SK-N-SH (cell line): ENCODE measurements at regions not wholly inside any gene's neighbourhood (a gene's known extent, or its start where the extent isn't known, plus 50 kb on each side); places are given as distances from the start of the nearest gene placed in this dataset.

ENCODE experiments used
- CTCF ChIA-PET: fragments of 300-600, 350-600 bp; formaldehyde crosslinking; extraction: SDS; loops from one replicate; lab custom pipeline; 2021; lab: Yijun Ruan, JAX
- POLR2A ChIA-PET: fragments of 350-600 bp; sonication (Branson Sonifier 250); formaldehyde crosslinking; extraction: SDS; loops from one replicate; lab custom pipeline; 2020; ENCODE audit warnings: antibody characterized with exemption, inconsistent platforms; lab: Yijun Ruan, JAX
- DNase-seq: peaks from one replicate; pipeline ENCODE4 v3.0.0; 2012
- H2AFZ ChIP-seq: fragments of 200-600 bp; sonication (generic); 2 replicates; pipeline ENCODE4 v1.8.1; 2016; ENCODE audit warnings: antibody characterized with exemption, mild to moderate bottlenecking, low read depth
- H3F3A ChIP-seq: fragments of 200-600 bp; sonication (generic); replicated peaks from 2 replicates; pipeline ENCODE3; 2016; ENCODE audit warnings: antibody characterized with exemption, mild to moderate bottlenecking; ENCODE audit not compliant: insufficient read depth
- H3K27ac ChIP-seq, 2 experiments: fragments of 200-500 bp in 1 of 2; fragments of 200-600 bp in 1 of 2; sonication (Bioruptor generic) in 1 of 2; sonication (generic), shearing (Covaris generic) in 1 of 2; 2 replicates each; pipeline versions ENCODE4 v1.5.1 to v1.6.1; 2014 to 2016; ENCODE audit warnings: low read depth in 2 of 2, inconsistent platforms in 1 of 2, low read length in 1 of 2, mild to moderate bottlenecking in 1 of 2, mixed read lengths in 1 of 2
- H3K27me3 ChIP-seq: fragments of 200-600 bp; sonication (generic), shearing (Covaris generic); 2 replicates; pipeline ENCODE4 v1.6.1; 2016; ENCODE audit warnings: mixed run types; ENCODE audit not compliant: insufficient read depth
- H3K36me3 ChIP-seq, 2 experiments: fragments of 200-500 bp in 1 of 2; fragments of 200-600 bp in 1 of 2; sonication (Bioruptor generic) in 1 of 2; sonication (generic) in 1 of 2; replicated peaks in 1 of 2; 2 replicates each; pipeline versions ENCODE3 to v1.5.1; 2014 to 2016; ENCODE audit warnings: low read length in 1 of 2, mild to moderate bottlenecking in 1 of 2; ENCODE audit not compliant: insufficient read depth in 2 of 2, control insufficient read depth in 1 of 2
- H3K4me1 ChIP-seq, 2 experiments: fragments of 200-500 bp in 1 of 2; fragments of 200-600 bp in 1 of 2; sonication (Bioruptor generic) in 1 of 2; sonication (generic), shearing (Covaris generic) in 1 of 2; 2 replicates each; pipeline versions ENCODE4 v1.5.1 to v1.6.1; 2014 to 2016; ENCODE audit warnings: low read depth in 1 of 2, low read length in 1 of 2, mixed run types in 1 of 2; ENCODE audit not compliant: insufficient read depth in 2 of 2, control insufficient read depth in 1 of 2
- H3K4me2 ChIP-seq: fragments of 200-600 bp; sonication (generic), shearing (Covaris generic); 2 replicates; pipeline ENCODE4 v1.6.1; 2017; ENCODE audit warnings: mixed run types
- H3K4me3 ChIP-seq, 2 experiments: fragments of 200-500 bp in 1 of 2; fragments of 200-600 bp in 1 of 2; sonication (Bioruptor generic) in 1 of 2; sonication (generic), shearing (Covaris generic) in 1 of 2; 2 replicates each; pipeline versions ENCODE4 v1.5.1 to v1.8.1; 2014 to 2016; ENCODE audit warnings: low read depth in 2 of 2, inconsistent platforms in 1 of 2, low read length in 1 of 2, mild to moderate bottlenecking in 1 of 2, mixed read lengths in 1 of 2, moderate library complexity in 1 of 2
- H3K79me2 ChIP-seq: fragments of 200-600 bp; sonication (generic); 2 replicates; pipeline ENCODE4 v1.8.1; 2017; ENCODE audit warnings: mild to moderate bottlenecking; ENCODE audit not compliant: insufficient read depth
- H3K9ac ChIP-seq: fragments of 200-600 bp; sonication (generic); 2 replicates; pipeline ENCODE4 v1.6.1; 2017; ENCODE audit warnings: mixed run types
- H3K9me2 ChIP-seq: fragments of 200-600 bp; sonication (generic); 2 replicates; pipeline ENCODE4 v1.6.1; 2017; ENCODE audit warnings: mixed run types
- H3K9me3 ChIP-seq: fragments of 200-600 bp; sonication (generic); 2 replicates; pipeline ENCODE4 v1.6.1; 2017; ENCODE audit warnings: mixed run types, mild to moderate bottlenecking, moderate library complexity
- H4K20me1 ChIP-seq: fragments of 200-600 bp; sonication (generic); 2 replicates; pipeline ENCODE4 v1.6.1; 2017; ENCODE audit warnings: mild to moderate bottlenecking, mixed run types; ENCODE audit not compliant: insufficient read depth
- CHD2 ChIP-seq: fragments of 150-350 bp; IDR thresholded peaks from 2 replicates; pipeline ENCODE4 v1.6.1; 2018; ENCODE audit warnings: low read length; ENCODE audit not compliant: partially characterized antibody
- ELF1 ChIP-seq: IDR thresholded peaks from 2 replicates; pipeline ENCODE4 v1.4.0; 2012
- EP300 ChIP-seq, 2 experiments: IDR thresholded peaks; 2 replicates each; pipeline versions ENCODE4 v1.4.0 to v1.6.1; 2012; ENCODE audit warnings: borderline replicate concordance in 1 of 2, low read depth in 1 of 2, low read length in 1 of 2
- GABPA ChIP-seq: IDR thresholded peaks from 2 replicates; pipeline ENCODE4 v1.4.0; 2012; ENCODE audit warnings: low read depth, mild to moderate bottlenecking
- MEF2A ChIP-seq: IDR thresholded peaks from 2 replicates; pipeline ENCODE4 v1.4.0; 2012; ENCODE audit warnings: low read depth, borderline replicate concordance
- MXI1 ChIP-seq: IDR thresholded peaks from 2 replicates; pipeline ENCODE4 v1.6.1; 2012; ENCODE audit warnings: mild to moderate bottlenecking, low read depth, low read length, improper control_type of control experiment
- NRF1 ChIP-seq: IDR thresholded peaks from 2 replicates; pipeline ENCODE4 v1.6.1; 2012; ENCODE audit warnings: low read depth, mild to moderate bottlenecking, low read length
- RXRA ChIP-seq: IDR thresholded peaks from 2 replicates; pipeline ENCODE4 v1.4.0; 2012; ENCODE audit warnings: low read depth, mild to moderate bottlenecking, borderline replicate concordance
- SIN3A ChIP-seq: IDR thresholded peaks from 2 replicates; pipeline ENCODE4 v1.6.1; 2012; ENCODE audit warnings: low read depth, mild to moderate bottlenecking, low read length, moderate library complexity, borderline replicate concordance
- SMC3 ChIP-seq: IDR thresholded peaks from 2 replicates; pipeline ENCODE4 v1.6.1; 2012; ENCODE audit warnings: low read depth, low read length, improper control_type of control experiment
- TAF1 ChIP-seq: IDR thresholded peaks from 2 replicates; pipeline ENCODE4 v1.6.1; 2012; ENCODE audit warnings: low read depth, mild to moderate bottlenecking, low read length, moderate library complexity, borderline replicate concordance
- TEAD4 ChIP-seq: IDR thresholded peaks from 2 replicates; pipeline ENCODE4 v1.4.0; 2012; ENCODE audit warnings: mild to moderate bottlenecking, borderline replicate concordance; ENCODE audit not compliant: insufficient read depth
- YY1 ChIP-seq: IDR thresholded peaks from 2 replicates; pipeline ENCODE4 v1.4.0; 2012; ENCODE audit warnings: low read depth, mild to moderate bottlenecking
- WGBS: methylation state at CpG from one replicate; pipeline ENCODE4 v1.1.6; 2017; ENCODE audit warnings: low lambda C conversion rate; 5-methylcytosine and 5-hydroxymethylcytosine counted together
- TF ChIP-seq, protein P1 (sequence below): IDR thresholded peaks from 2 replicates; pipeline ENCODE4; 2012
- TF ChIP-seq, protein P2 (sequence below): IDR thresholded peaks from 2 replicates; pipeline ENCODE4 v1.6.1; 2012; ENCODE audit warnings: mild to moderate bottlenecking, low read depth, low read length, moderate library complexity

DNA sequence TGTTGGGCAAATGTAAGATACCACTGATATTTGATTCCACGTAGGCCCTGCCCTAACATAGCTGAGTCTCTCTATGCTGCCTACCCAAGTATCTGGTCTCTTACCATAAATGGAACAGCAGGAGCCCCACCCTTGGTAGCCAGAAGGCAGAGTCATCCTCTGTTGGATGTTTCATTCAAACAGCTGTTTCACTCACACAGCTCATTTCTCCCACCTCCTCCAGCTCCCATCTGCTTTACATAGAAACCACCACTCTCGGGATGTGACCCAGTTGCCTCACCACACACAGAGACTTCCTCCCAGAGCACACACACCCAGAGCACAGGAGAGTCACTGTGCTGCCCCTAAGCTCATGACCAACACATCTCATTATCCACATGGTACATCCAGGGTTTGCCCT, 165.3 kb downstream of the TMEM167A start:
- no peak for TF ChIP-seq GABPA
- no peak for TF ChIP-seq SIN3A
- no peak for TF ChIP-seq SMC3
- no peak for TF ChIP-seq ELF1
- TF ChIP-seq, protein P1, sequence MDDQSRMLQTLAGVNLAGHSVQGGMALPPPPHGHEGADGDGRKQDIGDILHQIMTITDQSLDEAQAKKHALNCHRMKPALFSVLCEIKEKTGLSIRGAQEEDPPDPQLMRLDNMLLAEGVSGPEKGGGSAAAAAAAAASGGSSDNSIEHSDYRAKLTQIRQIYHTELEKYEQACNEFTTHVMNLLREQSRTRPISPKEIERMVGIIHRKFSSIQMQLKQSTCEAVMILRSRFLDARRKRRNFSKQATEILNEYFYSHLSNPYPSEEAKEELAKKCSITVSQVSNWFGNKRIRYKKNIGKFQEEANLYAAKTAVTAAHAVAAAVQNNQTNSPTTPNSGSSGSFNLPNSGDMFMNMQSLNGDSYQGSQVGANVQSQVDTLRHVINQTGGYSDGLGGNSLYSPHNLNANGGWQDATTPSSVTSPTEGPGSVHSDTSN: no peak
- no peak for TF ChIP-seq RXRA
- no peak for TF ChIP-seq NRF1
- no peak for TF ChIP-seq CHD2
- no peak for TF ChIP-seq YY1
- Histone ChIP-seq H2AFZ (no peak overlapping the region), H3K4me3 (no peak overlapping the region), H3K9me3 (0 out of 2 replicates have a peak, but pooled peaks cover 4% of the 10 kb centered on the region), H3K27me3 (no peaks in the 10 kb centered on the region), H3K9me2 (0 out of 2 replicates have a peak, but pooled peaks cover 2% of the 10 kb centered on the region), H3K9ac (no peak overlapping the region), H3K27ac (no peak overlapping the region), H3K4me2 (no peak overlapping the region), H3K4me1 (peaks cover 0 to 6% of the 10 kb centered on the region in 2 experiments; a peak in 2 of 4 replicates), H3K79me2 (no peaks in the 10 kb centered on the region), H3F3A (no peaks in the 10 kb centered on the region), H3K36me3 (no peaks in the 10 kb centered on the region), H4K20me1 (no peaks in the 10 kb centered on the region)
- WGBS: 65% methylated on average over 2 of the region's 2 CpGs
- no peak for DNase-seq
- ChIA-PET CTCF (interaction anchor here (0.6 kb wide), 1 partner anchor 142 kb away, joined by 4 read pairs; no protein-coding TSS in a partner anchor), POLR2A (no interaction called here)

DNA sequence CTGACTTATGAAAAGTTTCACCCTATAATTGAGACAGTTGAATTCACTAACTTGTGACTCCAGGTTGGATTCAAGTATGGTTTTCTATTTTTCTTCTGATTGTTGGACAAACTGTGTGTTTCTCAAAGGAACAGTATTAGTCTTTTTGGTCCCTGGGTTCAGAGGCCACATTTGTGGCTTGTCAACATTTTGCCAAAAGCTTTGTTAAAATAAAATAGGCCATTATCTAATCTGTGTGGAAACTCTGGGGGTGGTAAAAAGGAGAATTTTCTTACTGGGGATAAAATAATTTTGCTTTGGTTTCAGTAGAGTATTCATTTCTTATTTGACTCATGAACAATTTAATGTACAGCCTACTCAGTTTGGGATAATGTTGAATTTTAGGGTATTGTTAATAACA, 166.3 kb downstream of the TMEM167A start:
- ChIA-PET POLR2A (no interaction called here), CTCF (no interaction called here)
- Histone ChIP-seq H3K9me3 (0 out of 2 replicates have a peak, but pooled peaks cover 3% of the 10 kb centered on the region), H3K4me1 (peaks cover 0 to 6% of the 10 kb centered on the region in 2 experiments; a peak in 2 of 4 replicates), H3K4me3 (no peak overlapping the region), H3K79me2 (no peaks in the 10 kb centered on the region), H4K20me1 (no peaks in the 10 kb centered on the region), H3K27ac (no peak overlapping the region), H3F3A (no peaks in the 10 kb centered on the region), H3K9ac (no peak overlapping the region), H2AFZ (no peak overlapping the region), H3K4me2 (no peak overlapping the region), H3K36me3 (no peaks in the 10 kb centered on the region), H3K27me3 (no peaks in the 10 kb centered on the region), H3K9me2 (0 out of 2 replicates have a peak, but pooled peaks cover 2% of the 10 kb centered on the region)
- TF ChIP-seq EP300 (IDR thresholded peaks at IDR 0.05; ENCODE audit: borderline replicate concordance in 1 of 2, low read depth in 1 of 2, low read length in 1 of 2) (no peak), MXI1 (no peak), TEAD4 (no peak), SIN3A (no peak), MEF2A (no peak), TAF1 (no peak), GABPA (no peak)
- TF ChIP-seq, protein P2, sequence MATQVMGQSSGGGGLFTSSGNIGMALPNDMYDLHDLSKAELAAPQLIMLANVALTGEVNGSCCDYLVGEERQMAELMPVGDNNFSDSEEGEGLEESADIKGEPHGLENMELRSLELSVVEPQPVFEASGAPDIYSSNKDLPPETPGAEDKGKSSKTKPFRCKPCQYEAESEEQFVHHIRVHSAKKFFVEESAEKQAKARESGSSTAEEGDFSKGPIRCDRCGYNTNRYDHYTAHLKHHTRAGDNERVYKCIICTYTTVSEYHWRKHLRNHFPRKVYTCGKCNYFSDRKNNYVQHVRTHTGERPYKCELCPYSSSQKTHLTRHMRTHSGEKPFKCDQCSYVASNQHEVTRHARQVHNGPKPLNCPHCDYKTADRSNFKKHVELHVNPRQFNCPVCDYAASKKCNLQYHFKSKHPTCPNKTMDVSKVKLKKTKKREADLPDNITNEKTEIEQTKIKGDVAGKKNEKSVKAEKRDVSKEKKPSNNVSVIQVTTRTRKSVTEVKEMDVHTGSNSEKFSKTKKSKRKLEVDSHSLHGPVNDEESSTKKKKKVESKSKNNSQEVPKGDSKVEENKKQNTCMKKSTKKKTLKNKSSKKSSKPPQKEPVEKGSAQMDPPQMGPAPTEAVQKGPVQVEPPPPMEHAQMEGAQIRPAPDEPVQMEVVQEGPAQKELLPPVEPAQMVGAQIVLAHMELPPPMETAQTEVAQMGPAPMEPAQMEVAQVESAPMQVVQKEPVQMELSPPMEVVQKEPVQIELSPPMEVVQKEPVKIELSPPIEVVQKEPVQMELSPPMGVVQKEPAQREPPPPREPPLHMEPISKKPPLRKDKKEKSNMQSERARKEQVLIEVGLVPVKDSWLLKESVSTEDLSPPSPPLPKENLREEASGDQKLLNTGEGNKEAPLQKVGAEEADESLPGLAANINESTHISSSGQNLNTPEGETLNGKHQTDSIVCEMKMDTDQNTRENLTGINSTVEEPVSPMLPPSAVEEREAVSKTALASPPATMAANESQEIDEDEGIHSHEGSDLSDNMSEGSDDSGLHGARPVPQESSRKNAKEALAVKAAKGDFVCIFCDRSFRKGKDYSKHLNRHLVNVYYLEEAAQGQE: no peak
- DNase-seq: no peak
